MM.1S (cell line): ENCODE measurements at regions not wholly inside any gene's neighbourhood (a gene's known extent, or its start where the extent isn't known, plus 50 kb on each side); places are given as distances from the start of the nearest gene placed in this dataset.

Experiments
- DNase-seq: peaks from one replicate; pipeline ENCODE4 v3.0.0-alpha.2; 2015
- H2AFZ ChIP-seq: fragments of 300-600 bp; sonication (generic); 2 replicates; pipeline ENCODE4 v1.6.0; 2016; ENCODE audit warnings: antibody characterized with exemption, low read length
- H3F3A ChIP-seq: fragments of 300-600 bp; sonication (generic); 2 replicates; pipeline ENCODE4 v1.6.1; 2016; ENCODE audit warnings: mild to moderate bottlenecking, antibody characterized with exemption, low read length, moderate library complexity, mixed read lengths; ENCODE audit not compliant: insufficient read depth
- H3K27ac ChIP-seq: fragments of 300-600 bp; sonication (generic); 2 replicates; pipeline ENCODE4 v1.5.1; 2016; ENCODE audit warnings: mild to moderate bottlenecking, low read length
- H3K27me3 ChIP-seq: fragments of 300-600 bp; sonication (generic); replicated peaks from 2 replicates; pipeline ENCODE4 v1.6.0; 2016; ENCODE audit warnings: low read length; ENCODE audit not compliant: insufficient read depth
- H3K36me3 ChIP-seq: fragments of 300-600 bp; sonication (generic); replicated peaks from 2 replicates; pipeline ENCODE4 v1.6.1; 2016; ENCODE audit warnings: mild to moderate bottlenecking, low read length, mixed read lengths; ENCODE audit not compliant: insufficient read depth
- H3K4me1 ChIP-seq: fragments of 300-600 bp; sonication (generic); 2 replicates; pipeline ENCODE4 v1.6.1; 2016; ENCODE audit warnings: low read length, mixed read lengths
- H3K4me2 ChIP-seq: fragments of 300-600 bp; sonication (generic); 2 replicates; pipeline ENCODE4 v1.6.0; 2016; ENCODE audit warnings: low read depth, low read length
- H3K4me3 ChIP-seq: fragments of 300-600 bp; sonication (generic); 2 replicates; pipeline ENCODE4 v1.5.1; 2016; ENCODE audit warnings: low read length, mixed read lengths
- H3K79me2 ChIP-seq: fragments of 300-600 bp; sonication (generic); 2 replicates; pipeline ENCODE4 v1.6.1; 2016; ENCODE audit warnings: mixed run types, low read length, mixed read lengths
- H3K9ac ChIP-seq: fragments of 300-600 bp; sonication (generic); 2 replicates; pipeline ENCODE4 v1.6.1; 2016; ENCODE audit warnings: low read length, mixed read lengths
- H3K9me2 ChIP-seq: fragments of 300-600 bp; sonication (generic); replicated peaks from 2 replicates; pipeline ENCODE4 v1.6.1; 2016; ENCODE audit warnings: mild to moderate bottlenecking, low read length, mixed read lengths; ENCODE audit not compliant: insufficient read depth
- H3K9me3 ChIP-seq: fragments of 300-600 bp; sonication (generic); replicated peaks from 2 replicates; pipeline ENCODE4 v1.6.1; 2016; ENCODE audit warnings: mild to moderate bottlenecking, low read length, mixed read lengths; ENCODE audit not compliant: insufficient read depth
- H4K20me1 ChIP-seq: fragments of 300-600 bp; sonication (generic); 2 replicates; pipeline ENCODE4 v1.6.1; 2016; ENCODE audit warnings: mild to moderate bottlenecking, low read length, moderate library complexity, mixed read lengths; ENCODE audit not compliant: insufficient read depth
- CTCF ChIP-seq: fragments of 300-600 bp; sonication (generic); IDR thresholded peaks from 2 replicates; pipeline ENCODE4 v1.5.1; 2016; ENCODE audit warnings: antibody characterized with exemption, low read length, mixed read lengths
- EZH2 ChIP-seq: fragments of 300-600 bp; sonication (generic); optimal IDR thresholded peaks from 2 replicates; pipeline ENCODE3; 2017; ENCODE audit warnings: low read depth, mild to moderate bottlenecking, antibody characterized with exemption, low read length, mixed read lengths
- EZH2phosphoT487 ChIP-seq: fragments of 300-600 bp; sonication (generic); IDR thresholded peaks from 2 replicates; pipeline ENCODE4 v1.6.1; 2018; ENCODE audit warnings: antibody characterized with exemption, low read length

GRCh38 chr4:27308379-27308778, 447.7 kb downstream of the STIM2 start:
- no peaks in the 10 kb centered on the region for H3K4me1 ChIP-seq
- no peak overlapping the region for H3K4me3 ChIP-seq
- no peaks in the 10 kb centered on the region for H3K9me2 ChIP-seq
- no peak overlapping the region for H2AFZ ChIP-seq
- H3F3A ChIP-seq = no peaks in the 10 kb centered on the region
- H3K9ac ChIP-seq = no peak overlapping the region
- no peak overlapping the region for H3K4me2 ChIP-seq
- H3K79me2 ChIP-seq = no peaks in the 10 kb centered on the region
- TF ChIP-seq CTCF = no peak
- no peak for TF ChIP-seq EZH2
- H3K27me3 ChIP-seq = no peaks in the 10 kb centered on the region
- no peak for DNase-seq
- H3K9me3 ChIP-seq = no peaks in the 10 kb centered on the region
- no peaks in the 10 kb centered on the region for H4K20me1 ChIP-seq
- H3K27ac ChIP-seq = no peak overlapping the region
- H3K36me3 ChIP-seq = no peaks in the 10 kb centered on the region

GRCh38 chr4:27315625-27316024, 455.0 kb downstream of the STIM2 start:
- Histone ChIP-seq H3K27ac (no peak overlapping the region), H3K4me2 (no peak overlapping the region), H3K36me3 (no peaks in the 10 kb centered on the region), H3K4me1 (no peaks in the 10 kb centered on the region), H3K9me3 (no peaks in the 10 kb centered on the region), H3K4me3 (no peak overlapping the region), H3K79me2 (no peaks in the 10 kb centered on the region), H3K9me2 (no peaks in the 10 kb centered on the region), H4K20me1 (no peaks in the 10 kb centered on the region), H3K9ac (no peak overlapping the region), H2AFZ (no peak overlapping the region), H3K27me3 (no peaks in the 10 kb centered on the region), H3F3A (no peaks in the 10 kb centered on the region)
- no peak for DNase-seq
- TF ChIP-seq EZH2 = no peak
- TF ChIP-seq EZH2phosphoT487 = no peak
- TF ChIP-seq CTCF = no peak

GRCh38 chr4:27316176-27316575, 455.5 kb downstream of the STIM2 start:
- no peak for DNase-seq
- H3K27me3 ChIP-seq = no peaks in the 10 kb centered on the region

More at GRCh38 chr4:27316176-27316575, 455.5 kb downstream of the STIM2 start:
- Histone ChIP-seq H2AFZ (no peak overlapping the region), H3K9me3 (no peaks in the 10 kb centered on the region), H3K4me2 (no peak overlapping the region), H3K9me2 (no peaks in the 10 kb centered on the region), H3K9ac (no peak overlapping the region), H3F3A (no peaks in the 10 kb centered on the region), H3K4me3 (no peak overlapping the region), H3K27ac (no peak overlapping the region), H4K20me1 (no peaks in the 10 kb centered on the region), H3K79me2 (no peaks in the 10 kb centered on the region), H3K4me1 (no peaks in the 10 kb centered on the region), H3K36me3 (no peaks in the 10 kb centered on the region)
- TF ChIP-seq CTCF (no peak), EZH2 (no peak), EZH2phosphoT487 (no peak)
